ENCODE measurements at regions not wholly inside any gene's neighbourhood (a gene's known extent, or its start where the extent isn't known, plus 50 kb on each side); places are given as distances from the start of the nearest gene placed in this dataset.

DNA sequence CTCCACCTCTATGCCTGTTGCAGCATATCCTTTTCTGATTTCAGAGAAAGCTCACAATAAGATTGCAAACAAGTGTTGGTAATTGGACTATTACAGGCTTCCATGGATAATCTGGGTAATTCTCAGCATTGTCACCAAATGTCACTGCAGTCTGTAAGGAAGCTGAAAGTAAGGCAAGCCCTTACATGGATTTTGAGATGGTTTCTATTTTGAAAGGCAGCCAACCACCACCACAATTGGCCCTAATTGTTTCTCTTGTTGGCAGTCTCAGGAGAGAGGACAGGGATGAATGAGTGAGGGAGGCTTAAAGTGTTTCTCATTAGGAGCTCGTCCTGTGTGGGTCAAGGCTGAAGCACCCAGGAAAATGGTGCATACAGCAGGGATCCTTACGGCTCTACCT is 879.9 kb downstream of the TUSC7 start:
- no peaks in the 10 kb centered on the region for H3K27me3 ChIP-seq (ENCODE audit: insufficient read depth)
- no peak overlapping the region for H3K27ac ChIP-seq (ENCODE audit: low read depth)
- no peaks in the 10 kb centered on the region for H3F3A ChIP-seq (replicated peaks; ENCODE audit: low read depth)
- no peak overlapping the region for H2AFZ ChIP-seq
- H3K9me2 ChIP-seq (ENCODE audit: insufficient read depth), result no peaks in the 10 kb centered on the region
- no peaks in the 10 kb centered on the region for H3K79me2 ChIP-seq (replicated peaks; ENCODE audit: insufficient read depth)
- H3K36me3 Mint-ChIP-seq (ENCODE audit: low read depth), result no peaks in the 10 kb centered on the region
- no peaks in the 10 kb centered on the region for H3K9me3 Mint-ChIP-seq
- peak overlapping the region; percentile 25; the same call in 1 of the 2 replicates for H3K27ac Mint-ChIP-seq
- no peaks in the 10 kb centered on the region for H3K27me3 Mint-ChIP-seq (ENCODE audit: insufficient read depth, low read depth, poor library complexity)
- peak; percentile 71 for ATAC-seq
- TF ChIP-seq, protein P1, sequence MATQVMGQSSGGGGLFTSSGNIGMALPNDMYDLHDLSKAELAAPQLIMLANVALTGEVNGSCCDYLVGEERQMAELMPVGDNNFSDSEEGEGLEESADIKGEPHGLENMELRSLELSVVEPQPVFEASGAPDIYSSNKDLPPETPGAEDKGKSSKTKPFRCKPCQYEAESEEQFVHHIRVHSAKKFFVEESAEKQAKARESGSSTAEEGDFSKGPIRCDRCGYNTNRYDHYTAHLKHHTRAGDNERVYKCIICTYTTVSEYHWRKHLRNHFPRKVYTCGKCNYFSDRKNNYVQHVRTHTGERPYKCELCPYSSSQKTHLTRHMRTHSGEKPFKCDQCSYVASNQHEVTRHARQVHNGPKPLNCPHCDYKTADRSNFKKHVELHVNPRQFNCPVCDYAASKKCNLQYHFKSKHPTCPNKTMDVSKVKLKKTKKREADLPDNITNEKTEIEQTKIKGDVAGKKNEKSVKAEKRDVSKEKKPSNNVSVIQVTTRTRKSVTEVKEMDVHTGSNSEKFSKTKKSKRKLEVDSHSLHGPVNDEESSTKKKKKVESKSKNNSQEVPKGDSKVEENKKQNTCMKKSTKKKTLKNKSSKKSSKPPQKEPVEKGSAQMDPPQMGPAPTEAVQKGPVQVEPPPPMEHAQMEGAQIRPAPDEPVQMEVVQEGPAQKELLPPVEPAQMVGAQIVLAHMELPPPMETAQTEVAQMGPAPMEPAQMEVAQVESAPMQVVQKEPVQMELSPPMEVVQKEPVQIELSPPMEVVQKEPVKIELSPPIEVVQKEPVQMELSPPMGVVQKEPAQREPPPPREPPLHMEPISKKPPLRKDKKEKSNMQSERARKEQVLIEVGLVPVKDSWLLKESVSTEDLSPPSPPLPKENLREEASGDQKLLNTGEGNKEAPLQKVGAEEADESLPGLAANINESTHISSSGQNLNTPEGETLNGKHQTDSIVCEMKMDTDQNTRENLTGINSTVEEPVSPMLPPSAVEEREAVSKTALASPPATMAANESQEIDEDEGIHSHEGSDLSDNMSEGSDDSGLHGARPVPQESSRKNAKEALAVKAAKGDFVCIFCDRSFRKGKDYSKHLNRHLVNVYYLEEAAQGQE (IDR thresholded peaks at IDR 0.05; ENCODE audit: unreplicated experiment), result no peak
- TF ChIP-seq, protein P2, sequence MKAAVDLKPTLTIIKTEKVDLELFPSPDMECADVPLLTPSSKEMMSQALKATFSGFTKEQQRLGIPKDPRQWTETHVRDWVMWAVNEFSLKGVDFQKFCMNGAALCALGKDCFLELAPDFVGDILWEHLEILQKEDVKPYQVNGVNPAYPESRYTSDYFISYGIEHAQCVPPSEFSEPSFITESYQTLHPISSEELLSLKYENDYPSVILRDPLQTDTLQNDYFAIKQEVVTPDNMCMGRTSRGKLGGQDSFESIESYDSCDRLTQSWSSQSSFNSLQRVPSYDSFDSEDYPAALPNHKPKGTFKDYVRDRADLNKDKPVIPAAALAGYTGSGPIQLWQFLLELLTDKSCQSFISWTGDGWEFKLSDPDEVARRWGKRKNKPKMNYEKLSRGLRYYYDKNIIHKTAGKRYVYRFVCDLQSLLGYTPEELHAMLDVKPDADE (IDR thresholded peaks at IDR 0.05), result no peak
- TF ChIP-seq JUNB (IDR thresholded peaks at IDR 0.05; ENCODE audit: unreplicated experiment) (no peak), POLR2AphosphoS5 (IDR thresholded peaks at IDR 0.05; ENCODE audit: low read depth) (no peak), EZH2phosphoT487 (IDR thresholded peaks at IDR 0.05; ENCODE audit: unreplicated experiment) (no peak), ZNF114 (CRISPR knock-in tag; IDR thresholded peaks at IDR 0.05) (no peak), ZNF331 (CRISPR knock-in tag; IDR thresholded peaks at IDR 0.05; ENCODE audit: low read depth) (no peak), STAT1 (IDR thresholded peaks at IDR 0.05; ENCODE audit: unreplicated experiment) (no peak), CREB1 (CRISPR knock-in tag; IDR thresholded peaks at IDR 0.05; ENCODE audit: low read depth) (no peak)
- TF ChIP-seq, protein P3, sequence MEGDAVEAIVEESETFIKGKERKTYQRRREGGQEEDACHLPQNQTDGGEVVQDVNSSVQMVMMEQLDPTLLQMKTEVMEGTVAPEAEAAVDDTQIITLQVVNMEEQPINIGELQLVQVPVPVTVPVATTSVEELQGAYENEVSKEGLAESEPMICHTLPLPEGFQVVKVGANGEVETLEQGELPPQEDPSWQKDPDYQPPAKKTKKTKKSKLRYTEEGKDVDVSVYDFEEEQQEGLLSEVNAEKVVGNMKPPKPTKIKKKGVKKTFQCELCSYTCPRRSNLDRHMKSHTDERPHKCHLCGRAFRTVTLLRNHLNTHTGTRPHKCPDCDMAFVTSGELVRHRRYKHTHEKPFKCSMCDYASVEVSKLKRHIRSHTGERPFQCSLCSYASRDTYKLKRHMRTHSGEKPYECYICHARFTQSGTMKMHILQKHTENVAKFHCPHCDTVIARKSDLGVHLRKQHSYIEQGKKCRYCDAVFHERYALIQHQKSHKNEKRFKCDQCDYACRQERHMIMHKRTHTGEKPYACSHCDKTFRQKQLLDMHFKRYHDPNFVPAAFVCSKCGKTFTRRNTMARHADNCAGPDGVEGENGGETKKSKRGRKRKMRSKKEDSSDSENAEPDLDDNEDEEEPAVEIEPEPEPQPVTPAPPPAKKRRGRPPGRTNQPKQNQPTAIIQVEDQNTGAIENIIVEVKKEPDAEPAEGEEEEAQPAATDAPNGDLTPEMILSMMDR (conservative IDR thresholded peaks at IDR 0.05; ENCODE audit: low read depth in 2 of 2), result no peak
- TF ChIP-seq, protein P4, sequence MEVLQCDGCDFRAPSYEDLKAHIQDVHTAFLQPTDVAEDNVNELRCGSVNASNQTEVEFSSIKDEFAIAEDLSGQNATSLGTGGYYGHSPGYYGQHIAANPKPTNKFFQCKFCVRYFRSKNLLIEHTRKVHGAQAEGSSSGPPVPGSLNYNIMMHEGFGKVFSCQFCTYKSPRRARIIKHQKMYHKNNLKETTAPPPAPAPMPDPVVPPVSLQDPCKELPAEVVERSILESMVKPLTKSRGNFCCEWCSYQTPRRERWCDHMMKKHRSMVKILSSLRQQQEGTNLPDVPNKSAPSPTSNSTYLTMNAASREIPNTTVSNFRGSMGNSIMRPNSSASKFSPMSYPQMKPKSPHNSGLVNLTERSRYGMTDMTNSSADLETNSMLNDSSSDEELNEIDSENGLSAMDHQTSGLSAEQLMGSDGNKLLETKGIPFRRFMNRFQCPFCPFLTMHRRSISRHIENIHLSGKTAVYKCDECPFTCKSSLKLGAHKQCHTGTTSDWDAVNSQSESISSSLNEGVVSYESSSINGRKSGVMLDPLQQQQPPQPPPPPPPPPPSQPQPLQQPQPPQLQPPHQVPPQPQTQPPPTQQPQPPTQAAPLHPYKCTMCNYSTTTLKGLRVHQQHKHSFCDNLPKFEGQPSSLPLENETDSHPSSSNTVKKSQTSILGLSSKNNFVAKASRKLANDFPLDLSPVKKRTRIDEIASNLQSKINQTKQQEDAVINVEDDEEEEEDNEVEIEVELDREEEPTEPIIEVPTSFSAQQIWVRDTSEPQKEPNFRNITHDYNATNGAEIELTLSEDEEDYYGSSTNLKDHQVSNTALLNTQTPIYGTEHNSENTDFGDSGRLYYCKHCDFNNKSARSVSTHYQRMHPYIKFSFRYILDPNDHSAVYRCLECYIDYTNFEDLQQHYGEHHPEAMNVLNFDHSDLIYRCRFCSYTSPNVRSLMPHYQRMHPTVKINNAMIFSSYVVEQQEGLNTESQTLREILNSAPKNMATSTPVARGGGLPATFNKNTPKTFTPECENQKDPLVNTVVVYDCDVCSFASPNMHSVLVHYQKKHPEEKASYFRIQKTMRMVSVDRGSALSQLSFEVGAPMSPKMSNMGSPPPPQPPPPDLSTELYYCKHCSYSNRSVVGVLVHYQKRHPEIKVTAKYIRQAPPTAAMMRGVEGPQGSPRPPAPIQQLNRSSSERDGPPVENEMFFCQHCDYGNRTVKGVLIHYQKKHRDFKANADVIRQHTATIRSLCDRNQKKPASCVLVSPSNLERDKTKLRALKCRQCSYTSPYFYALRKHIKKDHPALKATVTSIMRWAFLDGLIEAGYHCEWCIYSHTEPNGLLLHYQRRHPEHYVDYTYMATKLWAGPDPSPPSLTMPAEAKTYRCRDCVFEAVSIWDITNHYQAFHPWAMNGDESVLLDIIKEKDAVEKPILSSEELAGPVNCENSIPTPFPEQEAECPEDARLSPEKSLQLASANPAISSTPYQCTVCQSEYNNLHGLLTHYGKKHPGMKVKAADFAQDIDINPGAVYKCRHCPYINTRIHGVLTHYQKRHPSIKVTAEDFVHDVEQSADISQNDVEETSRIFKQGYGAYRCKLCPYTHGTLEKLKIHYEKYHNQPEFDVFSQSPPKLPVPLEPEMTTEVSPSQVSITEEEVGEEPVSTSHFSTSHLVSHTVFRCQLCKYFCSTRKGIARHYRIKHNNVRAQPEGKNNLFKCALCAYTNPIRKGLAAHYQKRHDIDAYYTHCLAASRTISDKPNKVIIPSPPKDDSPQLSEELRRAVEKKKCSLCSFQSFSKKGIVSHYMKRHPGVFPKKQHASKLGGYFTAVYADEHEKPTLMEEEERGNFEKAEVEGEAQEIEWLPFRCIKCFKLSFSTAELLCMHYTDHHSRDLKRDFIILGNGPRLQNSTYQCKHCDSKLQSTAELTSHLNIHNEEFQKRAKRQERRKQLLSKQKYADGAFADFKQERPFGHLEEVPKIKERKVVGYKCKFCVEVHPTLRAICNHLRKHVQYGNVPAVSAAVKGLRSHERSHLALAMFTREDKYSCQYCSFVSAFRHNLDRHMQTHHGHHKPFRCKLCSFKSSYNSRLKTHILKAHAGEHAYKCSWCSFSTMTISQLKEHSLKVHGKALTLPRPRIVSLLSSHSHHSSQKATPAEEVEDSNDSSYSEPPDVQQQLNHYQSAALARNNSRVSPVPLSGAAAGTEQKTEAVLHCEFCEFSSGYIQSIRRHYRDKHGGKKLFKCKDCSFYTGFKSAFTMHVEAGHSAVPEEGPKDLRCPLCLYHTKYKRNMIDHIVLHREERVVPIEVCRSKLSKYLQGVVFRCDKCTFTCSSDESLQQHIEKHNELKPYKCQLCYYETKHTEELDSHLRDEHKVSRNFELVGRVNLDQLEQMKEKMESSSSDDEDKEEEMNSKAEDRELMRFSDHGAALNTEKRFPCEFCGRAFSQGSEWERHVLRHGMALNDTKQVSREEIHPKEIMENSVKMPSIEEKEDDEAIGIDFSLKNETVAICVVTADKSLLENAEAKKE (CRISPR knock-in tag; IDR thresholded peaks at IDR 0.05), result no peak
- H3K4me1 ChIP-seq (ENCODE audit: insufficient read depth), result peaks cover 12% of the 10 kb centered on the region
- H3K4me3 ChIP-seq, result no peak overlapping the region
- no peaks in the 10 kb centered on the region for H3K36me3 ChIP-seq (ENCODE audit: insufficient read depth)
- no peak overlapping the region for H3K4me2 ChIP-seq
- H3K4me1 Mint-ChIP-seq, result peaks cover 18% of the 10 kb centered on the region
- H4K20me1 ChIP-seq (replicated peaks; ENCODE audit: insufficient read depth), result no peaks in the 10 kb centered on the region
- DNase-seq (ENCODE audit: low spot score), result peak; percentile 11
- H3K4me3 Mint-ChIP-seq, result no peak overlapping the region

Data from GM23338 (cell line).